ENCODE measurements at regions not wholly inside any gene's neighbourhood (a gene's known extent, or its start where the extent isn't known, plus 50 kb on each side); places are given as distances from the start of the nearest gene placed in this dataset.

DNA sequence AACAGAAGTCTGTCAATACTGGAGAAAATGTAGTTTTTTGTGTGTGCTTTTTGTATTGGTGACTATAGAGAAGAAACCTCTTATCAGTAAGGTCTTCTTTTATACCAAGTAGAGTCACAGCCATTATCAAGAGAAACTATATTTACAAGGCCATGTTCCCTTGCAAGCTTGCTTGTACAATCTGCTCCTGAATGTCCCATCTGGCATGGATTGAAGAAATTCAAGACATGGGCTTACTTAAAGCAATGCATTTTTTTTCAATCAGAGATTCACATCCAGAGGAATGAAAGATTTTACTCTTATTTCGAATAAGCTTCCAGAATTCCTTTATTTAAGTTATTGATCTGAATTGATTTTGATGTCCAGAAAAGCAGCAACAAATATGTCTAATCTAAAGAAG is 537.3 kb upstream of the RPS6KA3 start:
- Mint-ChIP-seq H3K4me3 (no peak overlapping the region), H3K27me3 (no peaks in the 10 kb centered on the region), H3K27ac (no peak overlapping the region), H3K4me1 (ENCODE audit: low read depth) (no peaks in the 10 kb centered on the region), H3K36me3 (ENCODE audit: low read depth) (no peaks in the 10 kb centered on the region), H3K9me3 (peaks cover 8% of the 10 kb centered on the region)
- intact Hi-C loops (cut with micrococcal nuclease) = no loop called here

GRCh38 chrX:20802036-20802435 is 535.3 kb upstream of the RPS6KA3 start:
- Mint-ChIP-seq H3K27ac (no peak overlapping the region), H3K4me1 (ENCODE audit: low read depth) (no peaks in the 10 kb centered on the region), H3K4me3 (no peak overlapping the region)

GRCh38 chrX:20796450-20796849 is 529.7 kb upstream of the RPS6KA3 start:
- H3K27me3 Mint-ChIP-seq = no peaks in the 10 kb centered on the region
- peaks cover 8% of the 10 kb centered on the region for H3K9me3 Mint-ChIP-seq
- H3K4me3 Mint-ChIP-seq = no peak overlapping the region
- H3K27ac Mint-ChIP-seq = no peak overlapping the region
- H3K4me1 Mint-ChIP-seq (ENCODE audit: low read depth) = no peaks in the 10 kb centered on the region
- intact Hi-C loops (cut with micrococcal nuclease) = no loop called here
- no peaks in the 10 kb centered on the region for H3K36me3 Mint-ChIP-seq (ENCODE audit: low read depth)

More at GRCh38 chrX:20802036-20802435, 535.3 kb upstream of the RPS6KA3 start:
- H3K27me3 Mint-ChIP-seq = no peaks in the 10 kb centered on the region
- intact Hi-C loops (cut with micrococcal nuclease) = no loop called here
- no peaks in the 10 kb centered on the region for H3K36me3 Mint-ChIP-seq (ENCODE audit: low read depth)
- H3K9me3 Mint-ChIP-seq = peaks cover 8% of the 10 kb centered on the region

- Mint-ChIP-seq H3K4me1 (ENCODE audit: low read depth) (no peaks in the 10 kb centered on the region), H3K27me3 (no peaks in the 10 kb centered on the region), H3K27ac (no peak overlapping the region), H3K36me3 (ENCODE audit: low read depth) (no peaks in the 10 kb centered on the region), H3K4me3 (no peak overlapping the region), H3K9me3 (no peaks in the 10 kb centered on the region)
- intact Hi-C loops (cut with micrococcal nuclease) = no loop called here
Observed at GRCh38 chrX:20789103-20789502, 522.4 kb upstream of the RPS6KA3 start.

DNA sequence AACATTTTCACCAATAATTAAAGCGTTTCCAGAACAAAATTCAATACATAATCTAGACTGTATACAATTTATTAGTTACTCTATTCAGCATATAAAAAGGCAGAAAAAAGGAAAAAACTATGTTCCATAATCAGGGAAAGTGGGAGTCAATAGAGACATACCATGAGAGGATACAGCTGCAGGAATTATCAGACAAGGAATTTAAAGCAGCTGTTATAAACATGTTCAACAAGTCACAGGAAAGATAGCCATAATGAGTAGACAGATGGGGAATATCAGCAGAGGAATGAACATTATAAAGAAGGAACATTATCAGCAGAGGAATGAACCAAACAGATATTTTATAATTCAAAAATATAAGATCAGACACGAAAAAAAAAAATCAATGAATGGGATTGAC is 500.6 kb upstream of the RPS6KA3 start:
- Mint-ChIP-seq H3K4me1 (ENCODE audit: low read depth) (no peaks in the 10 kb centered on the region), H3K36me3 (ENCODE audit: low read depth) (no peaks in the 10 kb centered on the region), H3K9me3 (peaks cover 13% of the 10 kb centered on the region), H3K27ac (no peak overlapping the region), H3K4me3 (no peak overlapping the region), H3K27me3 (no peaks in the 10 kb centered on the region)
- intact Hi-C loops (cut with micrococcal nuclease) = no loop called here

GRCh38 chrX:20756585-20756984 is 489.9 kb upstream of the RPS6KA3 start:
- H3K27me3 Mint-ChIP-seq = no peaks in the 10 kb centered on the region
- H3K4me3 Mint-ChIP-seq = no peak overlapping the region
- H3K9me3 Mint-ChIP-seq = no peaks in the 10 kb centered on the region
- intact Hi-C loops (cut with micrococcal nuclease) = no loop called here
- H3K27ac Mint-ChIP-seq = no peak overlapping the region
- H3K36me3 Mint-ChIP-seq (ENCODE audit: low read depth) = no peaks in the 10 kb centered on the region
- no peaks in the 10 kb centered on the region for H3K4me1 Mint-ChIP-seq (ENCODE audit: low read depth)

- Mint-ChIP-seq H3K4me3 (no peak overlapping the region), H3K4me1 (ENCODE audit: low read depth) (no peaks in the 10 kb centered on the region), H3K36me3 (ENCODE audit: low read depth) (no peaks in the 10 kb centered on the region), H3K27ac (no peak overlapping the region), H3K9me3 (no peaks in the 10 kb centered on the region), H3K27me3 (no peaks in the 10 kb centered on the region)
- intact Hi-C loops (cut with micrococcal nuclease) = no loop called here
Observed at GRCh38 chrX:20753076-20753475, 486.4 kb upstream of the RPS6KA3 start.

DNA sequence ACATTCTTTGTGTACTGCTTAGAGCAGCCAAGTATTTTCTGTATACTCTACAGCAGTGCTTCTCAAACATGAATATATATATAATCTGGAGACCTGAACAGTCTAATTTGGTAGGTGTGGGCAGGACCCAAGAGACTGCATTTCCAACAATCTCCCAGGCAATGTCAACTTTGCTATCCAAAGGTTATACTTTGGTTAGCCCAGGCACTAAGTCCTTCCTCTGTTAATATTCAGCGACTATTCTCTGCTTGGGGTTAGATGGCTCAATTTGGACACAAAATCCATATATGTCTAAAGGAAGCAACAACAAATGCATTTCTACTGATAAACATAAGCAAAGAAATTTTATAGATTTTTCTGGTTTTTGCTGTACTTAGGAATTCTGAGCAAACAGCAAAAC is 480.0 kb upstream of the RPS6KA3 start:
- no peaks in the 10 kb centered on the region for H3K27me3 Mint-ChIP-seq
- no peaks in the 10 kb centered on the region for H3K36me3 Mint-ChIP-seq (ENCODE audit: low read depth)
- no peaks in the 10 kb centered on the region for H3K9me3 Mint-ChIP-seq
- no peak overlapping the region for H3K4me3 Mint-ChIP-seq
- intact Hi-C loops (cut with micrococcal nuclease) = no loop called here
- no peaks in the 10 kb centered on the region for H3K4me1 Mint-ChIP-seq (ENCODE audit: low read depth)
- H3K27ac Mint-ChIP-seq = no peak overlapping the region

- no peaks in the 10 kb centered on the region for H3K4me1 Mint-ChIP-seq (ENCODE audit: low read depth)
- no peaks in the 10 kb centered on the region for H3K9me3 Mint-ChIP-seq
- no peaks in the 10 kb centered on the region for H3K36me3 Mint-ChIP-seq (ENCODE audit: low read depth)
- no peaks in the 10 kb centered on the region for H3K27me3 Mint-ChIP-seq
- intact Hi-C loops (cut with micrococcal nuclease) = no loop called here
- H3K4me3 Mint-ChIP-seq = no peak overlapping the region
- H3K27ac Mint-ChIP-seq = no peak overlapping the region
Observed at GRCh38 chrX:20743046-20743445, 476.3 kb upstream of the RPS6KA3 start.

- H3K4me1 Mint-ChIP-seq (ENCODE audit: low read depth) = no peaks in the 10 kb centered on the region
Observed at GRCh38 chrX:20742106-20742505, 475.4 kb upstream of the RPS6KA3 start.

DNA sequence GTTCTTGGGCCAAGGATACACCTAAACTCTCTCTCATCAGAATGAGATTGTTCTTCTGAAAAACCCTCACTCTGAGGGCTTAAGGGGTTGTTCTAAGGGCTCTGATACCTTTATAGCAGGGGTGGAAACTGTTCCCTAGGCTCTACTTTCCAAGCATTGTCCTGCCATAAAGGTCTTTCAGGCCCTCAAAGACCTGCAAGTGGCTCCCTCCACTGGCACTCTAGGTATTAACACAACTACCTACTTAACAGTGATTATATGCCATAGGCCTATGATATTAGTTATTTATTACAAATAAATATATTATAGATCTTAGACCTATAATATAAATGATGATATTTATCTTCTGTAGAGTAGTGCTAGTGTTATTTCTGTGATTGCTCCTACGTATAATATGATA is 473.7 kb upstream of the RPS6KA3 start:
- H3K4me1 Mint-ChIP-seq (ENCODE audit: low read depth) = no peaks in the 10 kb centered on the region
- H3K27me3 Mint-ChIP-seq = no peaks in the 10 kb centered on the region
- H3K27ac Mint-ChIP-seq = no peak overlapping the region
- H3K9me3 Mint-ChIP-seq = no peaks in the 10 kb centered on the region
- intact Hi-C loops (cut with micrococcal nuclease) = no loop called here
- H3K36me3 Mint-ChIP-seq (ENCODE audit: low read depth) = no peaks in the 10 kb centered on the region
- H3K4me3 Mint-ChIP-seq = no peak overlapping the region

More at GRCh38 chrX:20742106-20742505, 475.4 kb upstream of the RPS6KA3 start:
- H3K27ac Mint-ChIP-seq = no peak overlapping the region
- H3K4me3 Mint-ChIP-seq = no peak overlapping the region
- intact Hi-C loops (cut with micrococcal nuclease) = no loop called here
- no peaks in the 10 kb centered on the region for H3K27me3 Mint-ChIP-seq
- H3K9me3 Mint-ChIP-seq = no peaks in the 10 kb centered on the region
- no peaks in the 10 kb centered on the region for H3K36me3 Mint-ChIP-seq (ENCODE audit: low read depth)

DNA sequence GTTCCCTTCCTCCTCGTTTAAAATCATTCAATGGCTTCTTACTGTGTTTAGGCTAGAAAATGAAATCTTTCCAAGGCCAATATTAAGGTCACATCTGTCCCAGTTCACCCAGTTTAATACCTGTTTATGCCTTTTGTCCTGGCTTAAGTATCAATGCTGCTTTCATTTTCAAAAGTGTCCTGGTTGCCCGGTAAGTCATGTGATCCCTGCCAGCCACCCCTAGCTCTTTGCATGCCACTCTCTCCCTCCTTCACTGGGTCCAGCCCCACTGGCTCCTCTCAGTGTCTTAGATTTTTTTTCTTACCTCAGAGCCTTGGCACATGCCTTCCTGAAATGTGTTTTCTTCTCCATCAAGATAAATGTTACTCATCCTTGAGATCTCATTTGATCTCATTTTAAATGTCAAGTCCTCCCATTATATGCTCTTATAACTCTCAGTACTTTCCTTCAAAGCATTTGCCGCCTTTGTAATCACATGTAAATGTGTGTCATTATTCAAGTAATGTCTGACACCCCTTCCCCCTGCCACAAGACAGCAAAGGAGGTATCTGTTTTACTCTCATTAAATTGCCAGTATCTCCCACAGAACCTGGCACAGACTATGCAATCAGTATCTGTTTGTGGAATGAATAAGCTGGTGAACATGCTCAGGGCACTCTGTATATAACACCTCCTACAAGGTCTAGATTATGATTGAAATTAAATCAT is 472.5 kb upstream of the RPS6KA3 start:
- intact Hi-C loops (cut with micrococcal nuclease) = no loop called here
- Mint-ChIP-seq H3K27ac (no peak overlapping the region), H3K4me3 (no peak overlapping the region), H3K9me3 (no peaks in the 10 kb centered on the region), H3K4me1 (ENCODE audit: low read depth) (no peaks in the 10 kb centered on the region), H3K36me3 (ENCODE audit: low read depth) (no peaks in the 10 kb centered on the region), H3K27me3 (no peaks in the 10 kb centered on the region)

DNA sequence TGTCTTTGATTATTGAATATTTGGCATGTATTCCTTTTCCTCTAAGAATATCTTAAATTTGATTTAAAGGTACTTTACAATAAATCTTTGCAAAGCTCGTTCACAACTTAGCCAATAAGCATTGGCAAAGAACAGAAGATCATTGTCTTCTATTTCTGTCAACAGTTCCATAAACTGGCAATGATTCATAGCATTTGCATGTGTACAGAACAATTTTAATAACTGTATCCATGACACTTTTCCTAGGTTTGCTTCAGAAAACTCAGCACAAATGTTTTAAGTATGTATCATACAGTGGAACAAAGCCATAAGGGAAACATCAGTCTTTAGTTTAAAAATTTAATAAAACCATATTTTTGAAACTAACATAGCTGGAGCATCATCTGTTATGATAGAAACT is 462.7 kb upstream of the RPS6KA3 start:
- intact Hi-C loops (cut with micrococcal nuclease) = no loop called here
- Mint-ChIP-seq H3K4me1 (ENCODE audit: low read depth) (no peaks in the 10 kb centered on the region), H3K36me3 (ENCODE audit: low read depth) (no peaks in the 10 kb centered on the region), H3K9me3 (no peaks in the 10 kb centered on the region), H3K27ac (no peak overlapping the region), H3K4me3 (no peak overlapping the region), H3K27me3 (no peaks in the 10 kb centered on the region)

- Mint-ChIP-seq H3K27ac (no peak overlapping the region), H3K27me3 (no peaks in the 10 kb centered on the region), H3K4me1 (ENCODE audit: low read depth) (no peaks in the 10 kb centered on the region), H3K4me3 (no peak overlapping the region), H3K36me3 (ENCODE audit: low read depth) (no peaks in the 10 kb centered on the region), H3K9me3 (no peaks in the 10 kb centered on the region)
- intact Hi-C loops (cut with micrococcal nuclease) = no loop called here
Observed at GRCh38 chrX:20727447-20727846, 460.7 kb upstream of the RPS6KA3 start.

DNA sequence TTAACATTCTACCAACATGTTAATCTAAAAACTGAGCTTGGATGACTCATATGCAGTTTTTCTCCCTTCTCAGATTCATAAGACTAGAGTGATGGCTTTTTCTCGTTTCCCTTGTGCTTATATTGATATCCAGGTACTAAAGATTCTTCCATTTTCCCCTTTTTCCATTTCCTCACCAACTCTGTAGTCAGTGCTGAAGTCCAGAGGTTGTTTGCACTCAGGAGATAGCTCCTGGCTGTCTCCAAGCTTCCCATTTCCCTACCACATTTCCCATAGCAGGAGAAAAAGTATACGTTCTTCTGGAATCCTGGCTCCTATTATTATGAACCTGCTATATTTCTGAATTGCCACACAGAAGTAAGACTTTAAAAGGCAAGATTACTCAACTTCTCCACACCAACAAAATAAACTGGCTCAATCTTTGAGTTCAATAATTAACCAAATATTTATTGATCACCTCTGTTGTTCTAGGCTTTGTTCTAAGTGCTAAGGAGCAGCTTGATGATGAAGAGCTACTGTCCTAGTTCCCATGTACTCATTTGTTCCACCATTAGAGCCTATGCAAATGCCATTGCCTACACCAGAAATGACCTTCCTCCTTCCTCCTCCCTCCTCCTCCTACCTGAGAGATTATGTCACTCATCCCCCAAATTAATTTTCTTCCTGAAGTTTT is 454.4 kb upstream of the RPS6KA3 start:
- Mint-ChIP-seq H3K27me3 (no peaks in the 10 kb centered on the region), H3K36me3 (ENCODE audit: low read depth) (no peaks in the 10 kb centered on the region), H3K27ac (no peak overlapping the region), H3K4me1 (ENCODE audit: low read depth) (no peaks in the 10 kb centered on the region), H3K9me3 (peaks cover 20% of the 10 kb centered on the region), H3K4me3 (no peak overlapping the region)
- intact Hi-C loops (cut with micrococcal nuclease) = no loop called here

Data from dendritic cell treated with granulocyte-macrophage colony-stimulating factor and Interleukin-4, amounts not matched to agents 40 ng/mL and 50 ng/mL, for 4 days (primary cell).